ENCODE measurements at regions not wholly inside any gene's neighbourhood (a gene's known extent, or its start where the extent isn't known, plus 50 kb on each side); places are given as distances from the start of the nearest gene placed in this dataset.

- no peaks in the 10 kb centered on the region for H3K36me3 ChIP-seq
- no peak for TF ChIP-seq POLR2AphosphoS5 (IDR thresholded peaks at IDR 0.05)
- no peak for TF ChIP-seq POLR2A (IDR thresholded peaks at IDR 0.05)
- TF ChIP-seq, protein P1, sequence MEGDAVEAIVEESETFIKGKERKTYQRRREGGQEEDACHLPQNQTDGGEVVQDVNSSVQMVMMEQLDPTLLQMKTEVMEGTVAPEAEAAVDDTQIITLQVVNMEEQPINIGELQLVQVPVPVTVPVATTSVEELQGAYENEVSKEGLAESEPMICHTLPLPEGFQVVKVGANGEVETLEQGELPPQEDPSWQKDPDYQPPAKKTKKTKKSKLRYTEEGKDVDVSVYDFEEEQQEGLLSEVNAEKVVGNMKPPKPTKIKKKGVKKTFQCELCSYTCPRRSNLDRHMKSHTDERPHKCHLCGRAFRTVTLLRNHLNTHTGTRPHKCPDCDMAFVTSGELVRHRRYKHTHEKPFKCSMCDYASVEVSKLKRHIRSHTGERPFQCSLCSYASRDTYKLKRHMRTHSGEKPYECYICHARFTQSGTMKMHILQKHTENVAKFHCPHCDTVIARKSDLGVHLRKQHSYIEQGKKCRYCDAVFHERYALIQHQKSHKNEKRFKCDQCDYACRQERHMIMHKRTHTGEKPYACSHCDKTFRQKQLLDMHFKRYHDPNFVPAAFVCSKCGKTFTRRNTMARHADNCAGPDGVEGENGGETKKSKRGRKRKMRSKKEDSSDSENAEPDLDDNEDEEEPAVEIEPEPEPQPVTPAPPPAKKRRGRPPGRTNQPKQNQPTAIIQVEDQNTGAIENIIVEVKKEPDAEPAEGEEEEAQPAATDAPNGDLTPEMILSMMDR (IDR thresholded peaks at IDR 0.05), result no peak
- H3K27me3 ChIP-seq, result no peaks in the 10 kb centered on the region
- no peaks in the 10 kb centered on the region for H3K4me1 ChIP-seq
- no peak overlapping the region for H3K27ac ChIP-seq
- intact Hi-C loops (cut with DNase I; ENCODE audit: low total_unique reads), result loop anchor here (2.0 kb wide), 1 partner anchor 60 kb away; no protein-coding TSS in a partner anchor
- no peak for DNase-seq (ENCODE audit: low spot score in 2 of 2)
- H3K4me3 ChIP-seq, result no peak overlapping the region
- no peaks in the 10 kb centered on the region for H3K9me3 ChIP-seq
These were observed 453.7 kb downstream of the TENT5A start for GRCh38 chr6:81298751-81299150.

DNA sequence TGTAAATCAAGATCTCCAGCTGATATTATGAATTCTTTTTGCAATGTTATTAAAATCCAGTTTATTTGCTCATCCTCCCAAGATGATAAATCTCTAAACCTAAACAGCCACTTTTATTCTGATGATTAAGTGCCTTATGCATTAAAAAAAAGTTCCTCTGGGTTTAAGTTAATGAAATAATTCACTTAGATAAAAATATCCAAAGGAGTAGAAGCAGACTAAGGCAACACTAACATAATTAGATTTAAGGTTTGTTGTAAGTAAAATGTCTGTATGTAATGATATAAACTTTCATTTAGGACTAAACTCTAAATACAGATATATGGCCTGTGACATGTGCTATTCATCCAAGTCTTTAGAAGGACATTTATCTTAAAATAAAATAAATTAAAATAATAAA lies 457.2 kb downstream of the TENT5A start:
- no peak overlapping the region for H3K4me3 ChIP-seq
- no peaks in the 10 kb centered on the region for H3K9me3 ChIP-seq
- H3K36me3 ChIP-seq, result no peaks in the 10 kb centered on the region
- no peaks in the 10 kb centered on the region for H3K27me3 ChIP-seq
- no peak for TF ChIP-seq POLR2AphosphoS5 (IDR thresholded peaks at IDR 0.05)
- TF ChIP-seq, protein P1 (IDR thresholded peaks at IDR 0.05), result no peak
- no peak for TF ChIP-seq POLR2A (IDR thresholded peaks at IDR 0.05)
- DNase-seq (ENCODE audit: low spot score in 2 of 2), result no peak
- no peak overlapping the region for H3K27ac ChIP-seq
- intact Hi-C loops (cut with DNase I; ENCODE audit: low total_unique reads), result no loop called here
- H3K4me1 ChIP-seq, result no peaks in the 10 kb centered on the region

DNA sequence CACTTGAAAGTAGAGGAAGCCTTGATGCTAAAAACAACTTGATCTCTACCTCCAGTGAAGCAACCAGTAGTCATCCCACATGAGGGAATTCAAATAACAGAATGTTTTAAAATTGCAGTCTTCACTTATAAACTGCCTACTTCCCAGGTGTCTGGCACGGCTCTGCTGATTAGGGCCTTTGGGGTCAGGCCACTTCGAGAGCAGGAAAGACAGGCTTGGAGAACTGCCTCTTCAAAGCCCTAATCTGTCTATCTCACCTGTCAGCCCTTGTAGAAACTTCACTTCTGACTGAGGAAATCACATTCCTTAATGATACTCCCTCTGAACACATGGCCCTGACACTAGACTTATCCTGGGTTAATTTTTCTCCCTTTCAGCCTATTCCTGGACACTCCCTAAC lies 458.6 kb downstream of the TENT5A start:
- Histone ChIP-seq H3K36me3 (no peaks in the 10 kb centered on the region), H3K27ac (no peak overlapping the region), H3K4me1 (no peaks in the 10 kb centered on the region), H3K9me3 (no peaks in the 10 kb centered on the region), H3K4me3 (no peak overlapping the region), H3K27me3 (no peaks in the 10 kb centered on the region)
- no peak for DNase-seq (ENCODE audit: low spot score in 2 of 2)
- intact Hi-C loops (cut with DNase I; ENCODE audit: low total_unique reads), result no loop called here
- no peak for TF ChIP-seq POLR2AphosphoS5 (IDR thresholded peaks at IDR 0.05)
- TF ChIP-seq, protein P1 (IDR thresholded peaks at IDR 0.05), result no peak
- no peak for TF ChIP-seq POLR2A (IDR thresholded peaks at IDR 0.05)

- Histone ChIP-seq H3K4me3 (no peak overlapping the region), H3K27ac (no peak overlapping the region), H3K9me3 (no peaks in the 10 kb centered on the region), H3K4me1 (no peaks in the 10 kb centered on the region), H3K36me3 (no peaks in the 10 kb centered on the region), H3K27me3 (no peaks in the 10 kb centered on the region)
- DNase-seq (ENCODE audit: low spot score in 2 of 2), result no peak
- intact Hi-C loops (cut with DNase I; ENCODE audit: low total_unique reads), result no loop called here
- TF ChIP-seq POLR2A (IDR thresholded peaks at IDR 0.05), result no peak
- TF ChIP-seq, protein P1 (IDR thresholded peaks at IDR 0.05), result no peak
- no peak for TF ChIP-seq POLR2AphosphoS5 (IDR thresholded peaks at IDR 0.05)
These were observed 463.3 kb downstream of the TENT5A start for GRCh38 chr6:81289229-81289628.

DNA sequence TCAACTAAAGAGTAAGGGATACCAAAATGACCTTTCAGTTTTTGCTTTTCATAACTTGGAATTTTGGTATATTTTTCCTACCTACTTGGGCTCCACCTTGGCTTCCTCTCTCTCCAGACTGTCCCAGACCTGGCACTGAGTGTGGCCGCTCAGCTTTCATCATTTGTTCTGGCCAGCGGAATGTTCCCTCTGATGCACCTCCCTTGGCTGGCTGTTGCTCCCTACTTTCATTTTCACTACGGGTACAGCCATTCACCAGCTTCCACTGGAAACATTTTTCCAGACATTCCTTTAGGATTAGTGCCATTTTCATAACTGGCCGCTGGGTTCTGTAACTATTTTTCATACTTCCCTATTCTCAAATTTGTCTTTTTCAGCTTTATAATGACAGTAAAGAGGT lies 487.4 kb downstream of the TENT5A start:
- Histone ChIP-seq H3K27me3 (no peaks in the 10 kb centered on the region), H3K27ac (no peak overlapping the region), H3K4me3 (peak overlapping the region in 2 of 3 donors; percentile 29 to 43), H3K4me1 (no peaks in the 10 kb centered on the region), H3K9me3 (peaks cover 0 to 2% of the 10 kb centered on the region in 2 donors), H3K36me3 (no peaks in the 10 kb centered on the region)
- intact Hi-C loops (cut with DNase I; ENCODE audit: low total_unique reads), result no loop called here
- DNase-seq (ENCODE audit: low spot score in 2 of 2), result no peak
- TF ChIP-seq, protein P1 (IDR thresholded peaks at IDR 0.05), result no peak
- no peak for TF ChIP-seq POLR2AphosphoS5 (IDR thresholded peaks at IDR 0.05)
- TF ChIP-seq POLR2A (IDR thresholded peaks at IDR 0.05), result no peak
